Spinal cord (tissue), 9 donors: ENCODE measurements at regions not wholly inside any gene's neighbourhood (a gene's known extent, or its start where the extent isn't known, plus 50 kb on each side); places are given as distances from the start of the nearest gene placed in this dataset.

Source experiments
- DNase-seq, 6 donors: peaks; one replicate each; pipeline versions ENCODE4 v3.0.0 to v3.0.0-alpha.2; 2013 to 2015; ENCODE audit warnings: low spot score in 6 of 6, low read depth in 4 of 6
- H3K27ac ChIP-seq: one replicate; pipeline ENCODE4 v1.5.1; 2013; ENCODE audit warnings: low read depth, low read length, control low read depth
- H3K27me3 ChIP-seq: one replicate; pipeline ENCODE4 v1.6.1; 2013; ENCODE audit warnings: low read length; ENCODE audit not compliant: control insufficient read depth, insufficient read depth
- H3K36me3 ChIP-seq: one replicate; pipeline ENCODE4 v1.6.1; 2013; ENCODE audit warnings: low read length; ENCODE audit not compliant: control insufficient read depth, insufficient read depth
- H3K4me1 ChIP-seq: one replicate; pipeline ENCODE4 v1.6.1; 2013; ENCODE audit warnings: low read length; ENCODE audit not compliant: control insufficient read depth, insufficient read depth
- H3K4me3 ChIP-seq: one replicate; pipeline ENCODE4 v1.5.1; 2013; ENCODE audit warnings: low read depth, low read length, control low read depth
- H3K9me3 ChIP-seq: one replicate; pipeline ENCODE4 v1.6.1; 2013; ENCODE audit warnings: low read length; ENCODE audit not compliant: control insufficient read depth, insufficient read depth
- WGBS: methylation state at CpG from one replicate; pipeline ENCODE4 v1.1.5; 2013; ENCODE audit warnings: missing lambda C conversion rate; ENCODE audit not compliant: insufficient coverage; 5-methylcytosine and 5-hydroxymethylcytosine counted together
- donor health status: healthy.

GRCh38 chr10:69715156-69715898 lies 85.3 kb downstream of the FAM241B start:
- no peaks in the 10 kb centered on the region for H3K36me3 ChIP-seq
- no peaks in the 10 kb centered on the region for H3K27me3 ChIP-seq
- no peaks in the 10 kb centered on the region for H3K9me3 ChIP-seq
- no peak overlapping the region for H3K4me3 ChIP-seq
- DNase-seq = peak in 2 of 6 donors; percentile 42 to 84
- WGBS = 50% methylated on average over 11 of the region's 11 CpGs
- H3K27ac ChIP-seq = no peak overlapping the region
- peaks cover 24% of the 10 kb centered on the region for H3K4me1 ChIP-seq

- DNase-seq = no peak
- H3K9me3 ChIP-seq = no peaks in the 10 kb centered on the region
- 82% methylated on average over 13 of the region's 13 CpGs for WGBS
- H3K4me1 ChIP-seq = peaks cover 17% of the 10 kb centered on the region
- H3K4me3 ChIP-seq = no peak overlapping the region
- H3K27me3 ChIP-seq = no peaks in the 10 kb centered on the region
- no peaks in the 10 kb centered on the region for H3K36me3 ChIP-seq
- H3K27ac ChIP-seq = no peak overlapping the region
Measured at GRCh38 chr10:69715899-69716606, 85.7 kb upstream of the COL13A1 start.

GRCh38 chr10:69716711-69717560 lies 84.8 kb upstream of the COL13A1 start:
- H3K9me3 ChIP-seq = no peaks in the 10 kb centered on the region
- peak in 2 of 6 donors; percentile 55 to 59 for DNase-seq
- no peaks in the 10 kb centered on the region for H3K36me3 ChIP-seq
- no peaks in the 10 kb centered on the region for H3K27me3 ChIP-seq
- 57% methylated on average over 19 of the region's 19 CpGs for WGBS
- H3K27ac ChIP-seq = no peak overlapping the region
- H3K4me3 ChIP-seq = no peak overlapping the region
- peaks cover 16% of the 10 kb centered on the region for H3K4me1 ChIP-seq

- WGBS = 86% methylated on average over 2 of the region's 4 CpGs
Measured at GRCh38 chr10:69718951-69719350, 82.8 kb upstream of the COL13A1 start.

GRCh38 chr10:69721690-69722310 lies 79.9 kb upstream of the COL13A1 start:
- 53% methylated on average over 4 of the region's 10 CpGs for WGBS
- no peak overlapping the region for H3K4me3 ChIP-seq
- DNase-seq = peak in 1 of 6 donors; percentile 49
- no peaks in the 10 kb centered on the region for H3K4me1 ChIP-seq
- H3K27ac ChIP-seq = no peak overlapping the region
- H3K27me3 ChIP-seq = no peaks in the 10 kb centered on the region
- no peaks in the 10 kb centered on the region for H3K36me3 ChIP-seq
- no peaks in the 10 kb centered on the region for H3K9me3 ChIP-seq

More at GRCh38 chr10:69718951-69719350, 82.8 kb upstream of the COL13A1 start:
- no peak for DNase-seq
- Histone ChIP-seq H3K4me3 (no peak overlapping the region), H3K27ac (no peak overlapping the region), H3K27me3 (no peaks in the 10 kb centered on the region), H3K36me3 (no peaks in the 10 kb centered on the region), H3K4me1 (peaks cover 9% of the 10 kb centered on the region), H3K9me3 (no peaks in the 10 kb centered on the region)

- WGBS = 89% methylated on average over 1 of the region's 1 CpG
- no peak overlapping the region for H3K4me3 ChIP-seq
- H3K36me3 ChIP-seq = no peaks in the 10 kb centered on the region
- H3K27ac ChIP-seq = no peak overlapping the region
- no peaks in the 10 kb centered on the region for H3K9me3 ChIP-seq
- no peaks in the 10 kb centered on the region for H3K27me3 ChIP-seq
- H3K4me1 ChIP-seq = peaks cover 2% of the 10 kb centered on the region
- no peak for DNase-seq
Measured at GRCh38 chr10:69723653-69724052, 78.1 kb upstream of the COL13A1 start.

- Histone ChIP-seq H3K36me3 (no peaks in the 10 kb centered on the region), H3K9me3 (no peaks in the 10 kb centered on the region), H3K4me3 (no peak overlapping the region), H3K27me3 (no peaks in the 10 kb centered on the region), H3K4me1 (peaks cover 20% of the 10 kb centered on the region), H3K27ac (no peak overlapping the region)
- WGBS = no CpG with 5 or more reads among the region's 2 CpGs
- no peak for DNase-seq
Measured at GRCh38 chr10:69726850-69727249, 74.9 kb upstream of the COL13A1 start.

GRCh38 chr10:69728335-69728870 lies 73.3 kb upstream of the COL13A1 start:
- no peaks in the 10 kb centered on the region for H3K9me3 ChIP-seq
- H3K27me3 ChIP-seq = no peaks in the 10 kb centered on the region
- H3K4me1 ChIP-seq = peaks cover 23% of the 10 kb centered on the region
- H3K27ac ChIP-seq = peak overlapping the region; percentile 6
- H3K4me3 ChIP-seq = no peak overlapping the region
- no peaks in the 10 kb centered on the region for H3K36me3 ChIP-seq
- peak in 1 of 6 donors; percentile 16 for DNase-seq
- 39% methylated on average over 3 of the region's 3 CpGs for WGBS
